Upper lobe of left lung (tissue), 4 donors: ENCODE measurements at regions not wholly inside any gene's neighbourhood (a gene's known extent, or its start where the extent isn't known, plus 50 kb on each side); places are given as distances from the start of the nearest gene placed in this dataset.

ENCODE experiments used
- CTCF ChIP-seq, 6 experiments: fragments of 450-650 bp in 4 of 6; fragments of 200-600 bp in 2 of 6; sonication (generic) in 2 of 6; IDR thresholded peaks; one replicate each; pipeline ENCODE4 v1.5.1; 2016 to 2019; ENCODE audit warnings: antibody characterized with exemption in 6 of 6
- POLR2A ChIP-seq, 4 donors: fragments of 450-650 bp; IDR thresholded peaks; one replicate each; pipeline ENCODE4 v1.5.1; 2016 to 2017; ENCODE audit warnings: antibody characterized with exemption in 4 of 4, mild to moderate bottlenecking in 2 of 4

- TF ChIP-seq CTCF (IDR thresholded peaks at IDR 0.05) (no peak), POLR2A (IDR thresholded peaks at IDR 0.05) (no peak)
Measured at GRCh38 chr21:31566611-31567010, 92.9 kb upstream of the SOD1 start.
